K562 (cell line): ENCODE measurements at regions not wholly inside any gene's neighbourhood (a gene's known extent, or its start where the extent isn't known, plus 50 kb on each side); places are given as distances from the start of the nearest gene placed in this dataset.

ENCODE experiments used
- ARHGAP35 ChIP-seq: fragments of 450-650 bp; IDR thresholded peaks from 2 replicates; pipeline ENCODE4 v1.6.1; 2018; ENCODE audit not compliant: partially characterized antibody
- BRD4 ChIP-seq: fragments of 200-600 bp; sonication (generic); IDR thresholded peaks from 2 replicates; pipeline ENCODE4 v1.6.1; 2017; ENCODE audit warnings: inconsistent platforms
- CHCHD3 ChIP-seq: fragments of 250-450 bp; sonication (Bioruptor Pico); IDR thresholded peaks from 2 replicates; pipeline ENCODE4 v2.1.2; 2022; ENCODE audit warnings: mild to moderate bottlenecking
- CSDE1 ChIP-seq, 2 experiments: fragments of 450-650 bp; IDR thresholded peaks; 2 replicates each; pipeline ENCODE4 v1.6.1; 2016; ENCODE audit warnings: mild to moderate bottlenecking in 1 of 2
- MYC ChIP-seq, 2 experiments: fragments of 250-450 bp in 1 of 2; sonication (Bioruptor Pico) in 1 of 2; IDR thresholded peaks; 2 replicates each; pipeline versions ENCODE4 v1.5.1 to v1.6.1; 2012 to 2021; ENCODE audit warnings: low read depth in 2 of 2, borderline replicate concordance in 1 of 2, improper control_type of control experiment in 1 of 2, low read length in 1 of 2, mild to moderate bottlenecking in 1 of 2, moderate library complexity in 1 of 2
- NCOA4 ChIP-seq: fragments of 450-650 bp; IDR thresholded peaks from 2 replicates; pipeline ENCODE4 v1.6.1; 2018; ENCODE audit warnings: mild to moderate bottlenecking; ENCODE audit not compliant: partially characterized antibody
- NEUROD1 ChIP-seq: fragments of 150-350 bp; IDR thresholded peaks from 2 replicates; pipeline ENCODE4 v1.6.1; 2014; ENCODE audit warnings: borderline replicate concordance, low read length, low read depth; ENCODE audit not compliant: partially characterized antibody
- NFRKB ChIP-seq: fragments of 450-650 bp; IDR thresholded peaks from 2 replicates; pipeline ENCODE4 v1.6.1; 2016; ENCODE audit warnings: low read depth
- OTX1 ChIP-seq: fragments of 450-650 bp; formaldehyde crosslinking; IDR thresholded peaks from 2 replicates; pipeline ENCODE4 v1.4.0; 2022; ENCODE audit warnings: mild to moderate bottlenecking
- POLR2AphosphoS5 ChIP-seq: IDR thresholded peaks from 2 replicates; pipeline ENCODE4 v1.6.1; 2011; ENCODE audit warnings: mild to moderate bottlenecking, low read depth, low read length, moderate library complexity; ENCODE audit not compliant: control insufficient read depth, insufficient read depth
- PRMT5 ChIP-seq: sonication (generic); formaldehyde crosslinking; IDR thresholded peaks from 2 replicates; pipeline ENCODE4 v1.5.0; 2020; ENCODE audit warnings: missing genetic modification reagents
- U2AF2 ChIP-seq: fragments of 200-400 bp; formaldehyde crosslinking; optimal IDR thresholded peaks from 2 replicates; pipeline ENCODE3; 2017; ENCODE audit warnings: low read depth, mild to moderate bottlenecking, low read length
- ZFP1 ChIP-seq: fragments of 450-650 bp; formaldehyde crosslinking; IDR thresholded peaks from 2 replicates; pipeline ENCODE4 v1.4.0; 2020; ENCODE audit warnings: mild to moderate bottlenecking, mixed read lengths
- ZNF217 ChIP-seq: sonication (generic); formaldehyde crosslinking; IDR thresholded peaks from 2 replicates; pipeline ENCODE4 v1.8.0; 2022; ENCODE audit warnings: mild to moderate bottlenecking, missing genetic modification reagents
- ZNF232 ChIP-seq: sonication (generic); formaldehyde crosslinking; IDR thresholded peaks from 2 replicates; pipeline ENCODE4 v1.8.0; 2022; ENCODE audit warnings: mild to moderate bottlenecking, missing genetic modification reagents
- TF ChIP-seq, protein P1 (sequence below): fragments of 250-450 bp; sonication (Bioruptor Pico); IDR thresholded peaks from 2 replicates; pipeline ENCODE4 v1.6.1; 2021; ENCODE audit warnings: mild to moderate bottlenecking
- TF ChIP-seq, protein P2 (sequence below): sonication (generic); formaldehyde crosslinking; IDR thresholded peaks from 2 replicates; pipeline ENCODE4 v1.8.1; 2023; ENCODE audit warnings: mild to moderate bottlenecking, missing genetic modification reagents
- TF ChIP-seq, protein P3 (sequence below): fragments of 450-650 bp; formaldehyde crosslinking; IDR thresholded peaks from 2 replicates; pipeline ENCODE4 v1.4.0; 2020; ENCODE audit warnings: mild to moderate bottlenecking, moderate library complexity
- TF ChIP-seq, protein P4 (sequence below): fragments of 250-450 bp; sonication (Bioruptor Pico); IDR thresholded peaks from 2 replicates; pipeline ENCODE4 v1.8.0; 2022; ENCODE audit warnings: inconsistent platforms
- TF ChIP-seq, protein P5 (sequence below): fragments of 450-650 bp; IDR thresholded peaks from 2 replicates; pipeline ENCODE4 v1.6.1; 2016; ENCODE audit warnings: missing biosample characterization, missing genetic modification characterization

DNA sequence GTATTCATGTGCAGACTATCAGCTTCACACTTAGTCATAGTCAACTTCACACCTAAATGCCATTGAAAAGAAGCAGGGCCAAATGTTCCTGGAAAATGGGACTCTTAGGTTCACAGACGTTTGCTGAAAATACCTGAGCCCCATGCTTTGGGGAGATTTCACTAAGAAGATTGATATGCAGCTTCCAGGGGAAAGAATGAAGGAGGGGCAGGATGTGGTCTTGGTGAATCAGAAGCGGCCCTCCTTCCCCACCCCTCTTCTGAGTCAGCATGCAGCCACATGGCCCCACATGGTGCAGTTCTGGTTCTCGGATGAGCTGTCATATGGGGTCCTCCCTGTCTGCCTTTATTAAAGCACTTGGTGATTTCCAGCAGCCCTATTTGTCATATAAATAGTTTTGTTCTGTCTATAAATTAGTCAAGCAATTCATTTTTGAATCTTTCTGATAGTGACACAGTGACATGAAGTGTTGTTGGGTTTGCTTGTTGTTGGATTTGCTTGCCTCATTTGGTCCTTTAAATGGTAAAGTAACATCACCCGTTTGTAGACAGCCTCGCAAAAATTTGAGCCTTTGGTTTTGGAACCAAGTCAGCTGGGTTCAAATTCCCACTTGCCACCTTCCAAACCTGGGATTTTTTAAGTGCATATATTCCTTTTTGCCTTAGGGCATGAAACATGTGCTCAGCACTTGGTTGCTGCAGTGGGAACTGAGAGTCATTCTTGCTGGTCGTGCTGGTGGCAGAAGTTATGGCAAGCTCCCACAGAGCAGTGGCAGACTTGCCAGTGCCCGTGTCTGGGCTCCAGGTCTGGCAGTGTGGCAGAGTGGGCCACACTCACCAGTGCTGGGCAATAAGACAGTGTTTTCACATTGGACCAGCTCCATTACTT is 68.1 kb upstream of the CDK6 start (continued):
- TF ChIP-seq PRMT5 (CRISPR knock-in tag) (no peak), ZNF217 (no peak), CSDE1 (IDR thresholded peaks at IDR 0.05) (no peak), BRD4 (no peak), OTX1 (CRISPR knock-in tag) (no peak), NCOA4 (no peak), MYC (IDR thresholded peaks at IDR 0.05; ENCODE audit: low read depth, low read length) (peak; percentile 94), MYC (CRISPR knock-in tag; IDR thresholded peaks at IDR 0.05; ENCODE audit: borderline replicate concordance, low read depth) (no peak), U2AF2 (no peak), ARHGAP35 (no peak), CHCHD3 (CRISPR knock-in tag) (no peak), ZNF232 (CRISPR knock-in tag) (peak; percentile 89), NEUROD1 (no peak), POLR2AphosphoS5 (no peak), NFRKB (no peak), ZFP1 (CRISPR knock-in tag) (no peak)
- TF ChIP-seq, protein P1, sequence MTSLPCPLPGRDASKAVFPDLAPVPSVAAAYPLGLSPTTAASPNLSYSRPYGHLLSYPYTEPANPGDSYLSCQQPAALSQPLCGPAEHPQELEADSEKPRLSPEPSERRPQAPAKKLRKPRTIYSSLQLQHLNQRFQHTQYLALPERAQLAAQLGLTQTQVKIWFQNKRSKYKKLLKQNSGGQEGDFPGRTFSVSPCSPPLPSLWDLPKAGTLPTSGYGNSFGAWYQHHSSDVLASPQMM (CRISPR knock-in tag): no peak
- TF ChIP-seq, protein P2, sequence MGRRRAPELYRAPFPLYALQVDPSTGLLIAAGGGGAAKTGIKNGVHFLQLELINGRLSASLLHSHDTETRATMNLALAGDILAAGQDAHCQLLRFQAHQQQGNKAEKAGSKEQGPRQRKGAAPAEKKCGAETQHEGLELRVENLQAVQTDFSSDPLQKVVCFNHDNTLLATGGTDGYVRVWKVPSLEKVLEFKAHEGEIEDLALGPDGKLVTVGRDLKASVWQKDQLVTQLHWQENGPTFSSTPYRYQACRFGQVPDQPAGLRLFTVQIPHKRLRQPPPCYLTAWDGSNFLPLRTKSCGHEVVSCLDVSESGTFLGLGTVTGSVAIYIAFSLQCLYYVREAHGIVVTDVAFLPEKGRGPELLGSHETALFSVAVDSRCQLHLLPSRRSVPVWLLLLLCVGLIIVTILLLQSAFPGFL: no peak
- TF ChIP-seq, protein P3, sequence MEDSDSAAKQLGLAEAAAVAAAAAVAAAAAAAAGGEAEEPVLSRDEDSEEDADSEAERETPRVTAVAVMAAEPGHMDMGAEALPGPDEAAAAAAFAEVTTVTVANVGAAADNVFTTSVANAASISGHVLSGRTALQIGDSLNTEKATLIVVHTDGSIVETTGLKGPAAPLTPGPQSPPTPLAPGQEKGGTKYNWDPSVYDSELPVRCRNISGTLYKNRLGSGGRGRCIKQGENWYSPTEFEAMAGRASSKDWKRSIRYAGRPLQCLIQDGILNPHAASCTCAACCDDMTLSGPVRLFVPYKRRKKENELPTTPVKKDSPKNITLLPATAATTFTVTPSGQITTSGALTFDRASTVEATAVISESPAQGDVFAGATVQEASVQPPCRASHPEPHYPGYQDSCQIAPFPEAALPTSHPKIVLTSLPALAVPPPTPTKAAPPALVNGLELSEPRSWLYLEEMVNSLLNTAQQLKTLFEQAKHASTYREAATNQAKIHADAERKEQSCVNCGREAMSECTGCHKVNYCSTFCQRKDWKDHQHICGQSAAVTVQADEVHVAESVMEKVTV (CRISPR knock-in tag): no peak
- TF ChIP-seq, protein P4, sequence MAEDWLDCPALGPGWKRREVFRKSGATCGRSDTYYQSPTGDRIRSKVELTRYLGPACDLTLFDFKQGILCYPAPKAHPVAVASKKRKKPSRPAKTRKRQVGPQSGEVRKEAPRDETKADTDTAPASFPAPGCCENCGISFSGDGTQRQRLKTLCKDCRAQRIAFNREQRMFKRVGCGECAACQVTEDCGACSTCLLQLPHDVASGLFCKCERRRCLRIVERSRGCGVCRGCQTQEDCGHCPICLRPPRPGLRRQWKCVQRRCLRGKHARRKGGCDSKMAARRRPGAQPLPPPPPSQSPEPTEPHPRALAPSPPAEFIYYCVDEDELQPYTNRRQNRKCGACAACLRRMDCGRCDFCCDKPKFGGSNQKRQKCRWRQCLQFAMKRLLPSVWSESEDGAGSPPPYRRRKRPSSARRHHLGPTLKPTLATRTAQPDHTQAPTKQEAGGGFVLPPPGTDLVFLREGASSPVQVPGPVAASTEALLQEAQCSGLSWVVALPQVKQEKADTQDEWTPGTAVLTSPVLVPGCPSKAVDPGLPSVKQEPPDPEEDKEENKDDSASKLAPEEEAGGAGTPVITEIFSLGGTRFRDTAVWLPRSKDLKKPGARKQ (CRISPR knock-in tag): no peak
- TF ChIP-seq, protein P5, sequence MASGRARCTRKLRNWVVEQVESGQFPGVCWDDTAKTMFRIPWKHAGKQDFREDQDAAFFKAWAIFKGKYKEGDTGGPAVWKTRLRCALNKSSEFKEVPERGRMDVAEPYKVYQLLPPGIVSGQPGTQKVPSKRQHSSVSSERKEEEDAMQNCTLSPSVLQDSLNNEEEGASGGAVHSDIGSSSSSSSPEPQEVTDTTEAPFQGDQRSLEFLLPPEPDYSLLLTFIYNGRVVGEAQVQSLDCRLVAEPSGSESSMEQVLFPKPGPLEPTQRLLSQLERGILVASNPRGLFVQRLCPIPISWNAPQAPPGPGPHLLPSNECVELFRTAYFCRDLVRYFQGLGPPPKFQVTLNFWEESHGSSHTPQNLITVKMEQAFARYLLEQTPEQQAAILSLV: no peak
